Loucy (cell line): ENCODE measurements at regions not wholly inside any gene's neighbourhood (a gene's known extent, or its start where the extent isn't known, plus 50 kb on each side); places are given as distances from the start of the nearest gene placed in this dataset.

Experiments used
- CTCF ChIP-seq: fragments of 200-600 bp; sonication (generic); conservative IDR thresholded peaks from 2 replicates; pipeline ENCODE4 v1.5.1; 2014; ENCODE audit warnings: mild to moderate bottlenecking, antibody characterized with exemption, low read length
- EZH2phosphoT487 ChIP-seq: fragments of 200-600 bp; IDR thresholded peaks from 2 replicates; pipeline ENCODE4 v1.6.1; 2018; ENCODE audit warnings: antibody characterized with exemption, mild to moderate bottlenecking, moderate library complexity, borderline replicate concordance

- TF ChIP-seq CTCF (no peak), EZH2phosphoT487 (no peak)
These were observed 183.5 kb downstream of the CBLN2 start for GRCh38 chr18:72360634-72361033.
